HCT116 (cell line): ENCODE measurements at regions not wholly inside any gene's neighbourhood (a gene's known extent, or its start where the extent isn't known, plus 50 kb on each side); places are given as distances from the start of the nearest gene placed in this dataset.

Experiments
- ATAC-seq: fragments of 200-7000 bp; cut with Tn5 transposase; 2 replicates; pipeline ENCODE4 v1.9.1; 2020; ENCODE audit warnings: mild to moderate bottlenecking, moderate library complexity
- BruUV-seq: library from RNA; stranded (reverse); fragments of 400-500 nt; replicated peaks from 2 replicates; lab custom pipeline; 2021; lab: Mats Ljungman, UMichigan
- CTCF ChIA-PET: fragments of 300-600 bp; sonication (Branson Sonifier 250); formaldehyde crosslinking; loops from one replicate; lab custom pipeline; 2021; ENCODE audit warnings: antibody characterized with exemption; lab: Charles Lee
- POLR2A ChIA-PET: fragments of 300-600, 350-600 bp; sonication (Branson Sonifier 250); formaldehyde crosslinking; loops from one replicate; lab custom pipeline; 2021; ENCODE audit warnings: antibody characterized with exemption; lab: Charles Lee
- RAD21 ChIA-PET, 2 experiments: fragments of 300-600 bp; sonication (Branson Sonifier 250); formaldehyde crosslinking; loops; one replicate each; lab custom pipeline; 2023; ENCODE audit warnings: low total read pairs in 2 of 2; ENCODE audit not compliant: uncharacterized antibody in 2 of 2, unreplicated experiment in 2 of 2, low non-redundant PET in 1 of 2; lab: Charles Lee
- DNase-seq: peaks from one replicate; pipeline ENCODE4 v3.0.0-alpha.2; 2010; ENCODE audit warnings: low read depth, low spot score
- H2AFZ ChIP-seq: fragments of 200-600 bp; shearing (Covaris generic), sonication (generic); 2 replicates; pipeline ENCODE4 v1.6.1; 2017; ENCODE audit warnings: low read depth, mixed run types, mixed read lengths, antibody characterized with exemption, low read length; ENCODE audit not compliant: poor library complexity, severe bottlenecking
- H3K27ac ChIP-seq: 2 replicates; pipeline ENCODE4 v1.5.1; 2012; ENCODE audit warnings: low read depth, low read length
- H3K27me3 ChIP-seq: fragments of 200-600 bp; sonication (generic); 2 replicates; pipeline ENCODE4 v1.6.1; 2016; ENCODE audit warnings: mixed run types, low read length, mixed read lengths; ENCODE audit not compliant: insufficient read depth
- H3K36me3 ChIP-seq, 2 experiments: fragments of 200-500 bp in 1 of 2; fragments of 200-600 bp in 1 of 2; sonication (Bioruptor generic) in 1 of 2; sonication (generic) in 1 of 2; 2 replicates each; pipeline versions ENCODE4 v1.5.1 to v1.6.1; 2014 to 2016; ENCODE audit warnings: low read length in 2 of 2, inconsistent platforms in 1 of 2, mixed read lengths in 1 of 2, mixed run types in 1 of 2; ENCODE audit not compliant: insufficient read depth in 2 of 2, control insufficient read depth in 1 of 2
- H3K4me1 ChIP-seq, 2 experiments: fragments of 200-600 bp in 1 of 2; sonication (generic) in 1 of 2; 2 replicates each; pipeline versions ENCODE4 v1.5.1 to v1.6.1; 2012 to 2017; ENCODE audit warnings: low read length in 2 of 2, inconsistent platforms in 1 of 2, mild to moderate bottlenecking in 1 of 2, mixed read lengths in 1 of 2, mixed run types in 1 of 2, moderate library complexity in 1 of 2; ENCODE audit not compliant: insufficient read depth in 2 of 2, control insufficient read depth in 1 of 2
- H3K4me2 ChIP-seq: fragments of 200-600 bp; sonication (generic); 2 replicates; pipeline ENCODE4 v1.6.1; 2017; ENCODE audit warnings: mixed run types, low read length, mixed read lengths
- H3K4me3 ChIP-seq, 2 experiments: fragments of 200-600 bp in 1 of 2; sonication (generic) in 1 of 2; replicated peaks in 1 of 2; 2 replicates each; pipeline ENCODE4 v1.5.1; 2011 to 2016; ENCODE audit warnings: low read length in 2 of 2, control low read depth in 1 of 2, low read depth in 1 of 2, mild to moderate bottlenecking in 1 of 2, mixed read lengths in 1 of 2, mixed run types in 1 of 2
- H3K79me2 ChIP-seq: fragments of 200-600 bp; sonication (generic); 2 replicates; pipeline ENCODE4 v1.6.1; 2017; ENCODE audit warnings: mild to moderate bottlenecking, mixed run types, low read length, moderate library complexity, mixed read lengths; ENCODE audit not compliant: insufficient read depth
- H3K9ac ChIP-seq: fragments of 200-600 bp; sonication (generic); 2 replicates; pipeline ENCODE4 v1.6.1; 2016; ENCODE audit warnings: low read length, mixed read lengths
- H3K9me2 ChIP-seq: fragments of 200-600 bp; sonication (generic), shearing (Covaris generic); 2 replicates; pipeline ENCODE4 v1.6.1; 2017; ENCODE audit warnings: mixed run types, mild to moderate bottlenecking, moderate library complexity; ENCODE audit not compliant: insufficient read depth
- H3K9me3 ChIP-seq, 2 experiments: fragments of 200-500 bp in 1 of 2; fragments of 200-600 bp in 1 of 2; sonication (Bioruptor generic) in 1 of 2; sonication (generic) in 1 of 2; 2 replicates each; pipeline ENCODE4 v1.6.1; 2014 to 2017; ENCODE audit warnings: low read length in 2 of 2, mixed read lengths in 2 of 2, inconsistent platforms in 1 of 2, low read depth in 1 of 2, mild to moderate bottlenecking in 1 of 2, mixed run types in 1 of 2, moderate library complexity in 1 of 2; ENCODE audit not compliant: control insufficient read depth in 1 of 2, insufficient read depth in 1 of 2
- H4K20me1 ChIP-seq: fragments of 200-600 bp; sonication (generic), shearing (Covaris generic); 2 replicates; pipeline ENCODE4 v1.6.1; 2017; ENCODE audit warnings: mixed run types, mild to moderate bottlenecking, moderate library complexity; ENCODE audit not compliant: insufficient read depth
- CBX3 ChIP-seq: IDR thresholded peaks from 2 replicates; pipeline ENCODE4 v1.6.1; 2012; ENCODE audit warnings: low read depth
- CEBPB ChIP-seq: IDR thresholded peaks from 2 replicates; pipeline ENCODE4 v1.6.1; 2012; ENCODE audit warnings: low read depth
- ELF1 ChIP-seq: IDR thresholded peaks from 2 replicates; pipeline ENCODE4 v1.6.1; 2012; ENCODE audit warnings: low read depth, borderline replicate concordance
- EZH2 ChIP-seq: fragments of 200-600 bp; sonication (generic); IDR thresholded peaks from 2 replicates; pipeline ENCODE4 v1.6.1; 2017; ENCODE audit warnings: antibody characterized with exemption, mixed run types
- EZH2phosphoT487 ChIP-seq: fragments of 200-600 bp; IDR thresholded peaks from 2 replicates; pipeline ENCODE4 v1.6.1; 2018; ENCODE audit warnings: antibody characterized with exemption, borderline replicate concordance
- FOSL1 ChIP-seq: IDR thresholded peaks from 2 replicates; pipeline ENCODE4 v1.6.1; 2012; ENCODE audit warnings: low read depth
- POLR2AphosphoS5 ChIP-seq: IDR thresholded peaks from 2 replicates; pipeline ENCODE4 v1.6.1; 2011; ENCODE audit warnings: mild to moderate bottlenecking, low read depth, low read length, moderate library complexity
- RAD21 ChIP-seq: IDR thresholded peaks from 2 replicates; pipeline ENCODE4 v1.6.1; 2012; ENCODE audit warnings: low read depth, mild to moderate bottlenecking
- SIN3A ChIP-seq: IDR thresholded peaks from 2 replicates; pipeline ENCODE4 v1.6.1; 2012; ENCODE audit warnings: low read depth
- TCF7L2 ChIP-seq: IDR thresholded peaks from 2 replicates; pipeline ENCODE4 v1.7.0; 2011; ENCODE audit warnings: borderline replicate concordance, inconsistent platforms; ENCODE audit not compliant: insufficient read depth, insufficient read length; ENCODE audit errors: extremely low read depth
- ZFX ChIP-seq: fragments of 450-650 bp; IDR thresholded peaks from 2 replicates; pipeline ENCODE4 v1.6.1; 2017
- ZNF274 ChIP-seq: fragments of 200-500 bp; sonication (Bioruptor generic); IDR thresholded peaks from 2 replicates; pipeline ENCODE4 v1.6.1; 2014; ENCODE audit warnings: mild to moderate bottlenecking, low read depth, low read length, inconsistent platforms
- intact Hi-C: fragments of 100-400 bp; cut with micrococcal nuclease; formaldehyde crosslinking; loops from 2 replicates; pipeline ENCODE4 v1.10.0; 2022
- TF ChIP-seq, protein P1 (sequence below): IDR thresholded peaks from 2 replicates; pipeline ENCODE4 v1.6.1; 2012
- TF ChIP-seq, protein P2 (sequence below): IDR thresholded peaks from 2 replicates; pipeline ENCODE4 v1.6.1; 2011; ENCODE audit warnings: mild to moderate bottlenecking, low read length, moderate library complexity; ENCODE audit not compliant: insufficient replicate concordance; ENCODE audit errors: extremely low read depth
- TF ChIP-seq, protein P3 (sequence below), 3 experiments: fragments of 200-600 bp in 1 of 3; sonication (generic) in 1 of 3; IDR thresholded peaks in 2 of 3; conservative IDR thresholded peaks in 1 of 3; 2 replicates each; pipeline ENCODE4 v1.5.1; 2012 to 2017; ENCODE audit warnings: low read depth in 2 of 3, low read length in 2 of 3, antibody characterized with exemption in 1 of 3, borderline replicate concordance in 1 of 3, control low read depth in 1 of 3, mild to moderate bottlenecking in 1 of 3, mixed read lengths in 1 of 3, mixed run types in 1 of 3, moderate library complexity in 1 of 3; ENCODE audit not compliant: insufficient read depth in 1 of 3
- TF ChIP-seq, protein P4 (sequence below): IDR thresholded peaks from 2 replicates; pipeline ENCODE4 v1.6.1; 2012; ENCODE audit warnings: low read depth

DNA sequence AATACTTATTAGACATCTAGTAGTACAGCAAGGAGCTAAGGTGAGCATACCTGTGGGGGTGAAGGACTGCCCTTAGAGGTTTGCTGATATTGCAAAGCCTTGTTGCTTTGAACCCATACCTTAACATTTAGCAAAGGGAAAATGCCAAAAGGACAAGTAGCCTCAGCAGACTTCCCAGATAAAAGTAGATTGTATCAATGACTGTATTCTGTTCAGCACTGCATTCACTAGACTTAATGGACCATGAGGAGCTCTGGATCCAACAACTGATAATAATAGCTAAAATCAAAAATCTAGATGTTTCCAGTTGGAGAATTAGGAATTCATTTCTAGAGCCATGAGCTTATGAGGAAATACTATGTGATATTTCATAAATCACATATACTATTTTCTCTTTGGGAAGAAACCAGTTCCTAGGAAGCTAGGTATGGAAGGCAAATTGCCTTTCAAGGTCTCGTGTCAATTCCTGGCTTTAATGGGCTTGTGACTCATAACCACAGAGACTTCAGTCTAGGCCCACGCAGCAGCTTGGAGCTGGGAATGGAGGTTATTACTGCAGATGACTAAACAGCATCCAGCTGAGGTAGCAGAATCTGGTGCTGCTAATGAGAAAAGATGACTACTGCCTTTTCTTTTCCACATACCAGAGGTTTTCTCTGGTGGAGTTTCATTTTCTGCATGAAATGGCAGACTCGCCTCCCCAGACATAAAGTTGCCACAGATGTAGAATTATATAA, 191.2 kb upstream of the NABP1 start (continued):
- TF ChIP-seq TCF7L2 (peak; percentile 46), FOSL1 (peak; percentile 87), SIN3A (0 out of 2 replicates have a peak, but pooled peaks have one; percentile 34), ZNF274 (no peak)

DNA sequence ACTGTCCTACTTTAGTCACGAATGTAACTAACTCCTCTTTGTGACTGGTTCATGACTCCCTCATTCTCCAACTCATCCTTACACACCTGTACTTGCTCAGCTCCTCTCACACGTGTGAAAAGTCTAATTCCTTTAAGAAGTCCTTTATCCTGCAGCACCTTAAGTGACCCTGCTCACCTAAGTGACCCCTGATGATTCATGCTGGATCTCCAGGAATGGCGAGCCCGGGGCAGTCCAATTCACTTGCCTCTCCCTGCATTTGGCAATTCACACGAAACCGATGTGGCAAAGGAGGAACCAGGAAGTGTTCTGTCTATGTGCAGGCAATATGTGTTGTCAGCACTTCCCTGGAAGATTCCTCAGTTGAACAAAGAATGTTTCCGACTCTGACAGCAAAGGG, 189.8 kb upstream of the NABP1 start:
- H3K4me3 ChIP-seq, result peak overlapping the region in 1 of 2 experiments; percentile 36; a peak in 2 of 4 replicates
- ATAC-seq (peak; percentile 53), DNase-seq (no peak)
- H3K36me3 ChIP-seq, result no peaks in the 10 kb centered on the region
- H3K4me1 ChIP-seq, result peaks cover 21 to 37% of the 10 kb centered on the region in 2 experiments
- no peaks in the 10 kb centered on the region for H3K9me2 ChIP-seq
- no peaks in the 10 kb centered on the region for H3K27me3 ChIP-seq
- peak overlapping the region; percentile 78 for H3K4me2 ChIP-seq
- H3K9ac ChIP-seq, result peak overlapping the region; percentile 9; the same call in 1 of the 2 replicates
- H4K20me1 ChIP-seq, result no peaks in the 10 kb centered on the region
- ChIA-PET RAD21 (no interaction called here), CTCF (no interaction called here), POLR2A (no interaction called here)
- intact Hi-C loops, result no loop called here
- BruUV-seq, result no TSS peak
- no peak overlapping the region for H3K27ac ChIP-seq
- H3K9me3 ChIP-seq, result no peaks in the 10 kb centered on the region; a peak in 1 of 4 replicates
- H2AFZ ChIP-seq, result peak overlapping the region; percentile 58
- no peaks in the 10 kb centered on the region for H3K79me2 ChIP-seq
- peak; percentile 66 for TF ChIP-seq ELF1
- TF ChIP-seq TCF7L2, result no peak
- TF ChIP-seq EZH2, result no peak
- TF ChIP-seq ZFX, result no peak
- TF ChIP-seq ZNF274, result no peak
- TF ChIP-seq, protein P1, sequence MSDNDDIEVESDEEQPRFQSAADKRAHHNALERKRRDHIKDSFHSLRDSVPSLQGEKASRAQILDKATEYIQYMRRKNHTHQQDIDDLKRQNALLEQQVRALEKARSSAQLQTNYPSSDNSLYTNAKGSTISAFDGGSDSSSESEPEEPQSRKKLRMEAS, result peak; percentile 39; the same call in 1 of the 2 replicates
- TF ChIP-seq SIN3A, result no peak
- TF ChIP-seq RAD21, result no peak
- TF ChIP-seq, protein P2, sequence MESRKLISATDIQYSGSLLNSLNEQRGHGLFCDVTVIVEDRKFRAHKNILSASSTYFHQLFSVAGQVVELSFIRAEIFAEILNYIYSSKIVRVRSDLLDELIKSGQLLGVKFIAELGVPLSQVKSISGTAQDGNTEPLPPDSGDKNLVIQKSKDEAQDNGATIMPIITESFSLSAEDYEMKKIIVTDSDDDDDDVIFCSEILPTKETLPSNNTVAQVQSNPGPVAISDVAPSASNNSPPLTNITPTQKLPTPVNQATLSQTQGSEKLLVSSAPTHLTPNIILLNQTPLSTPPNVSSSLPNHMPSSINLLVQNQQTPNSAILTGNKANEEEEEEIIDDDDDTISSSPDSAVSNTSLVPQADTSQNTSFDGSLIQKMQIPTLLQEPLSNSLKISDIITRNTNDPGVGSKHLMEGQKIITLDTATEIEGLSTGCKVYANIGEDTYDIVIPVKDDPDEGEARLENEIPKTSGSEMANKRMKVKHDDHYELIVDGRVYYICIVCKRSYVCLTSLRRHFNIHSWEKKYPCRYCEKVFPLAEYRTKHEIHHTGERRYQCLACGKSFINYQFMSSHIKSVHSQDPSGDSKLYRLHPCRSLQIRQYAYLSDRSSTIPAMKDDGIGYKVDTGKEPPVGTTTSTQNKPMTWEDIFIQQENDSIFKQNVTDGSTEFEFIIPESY, result no peak
- peak; percentile 73 for TF ChIP-seq CBX3
- TF ChIP-seq, protein P3, sequence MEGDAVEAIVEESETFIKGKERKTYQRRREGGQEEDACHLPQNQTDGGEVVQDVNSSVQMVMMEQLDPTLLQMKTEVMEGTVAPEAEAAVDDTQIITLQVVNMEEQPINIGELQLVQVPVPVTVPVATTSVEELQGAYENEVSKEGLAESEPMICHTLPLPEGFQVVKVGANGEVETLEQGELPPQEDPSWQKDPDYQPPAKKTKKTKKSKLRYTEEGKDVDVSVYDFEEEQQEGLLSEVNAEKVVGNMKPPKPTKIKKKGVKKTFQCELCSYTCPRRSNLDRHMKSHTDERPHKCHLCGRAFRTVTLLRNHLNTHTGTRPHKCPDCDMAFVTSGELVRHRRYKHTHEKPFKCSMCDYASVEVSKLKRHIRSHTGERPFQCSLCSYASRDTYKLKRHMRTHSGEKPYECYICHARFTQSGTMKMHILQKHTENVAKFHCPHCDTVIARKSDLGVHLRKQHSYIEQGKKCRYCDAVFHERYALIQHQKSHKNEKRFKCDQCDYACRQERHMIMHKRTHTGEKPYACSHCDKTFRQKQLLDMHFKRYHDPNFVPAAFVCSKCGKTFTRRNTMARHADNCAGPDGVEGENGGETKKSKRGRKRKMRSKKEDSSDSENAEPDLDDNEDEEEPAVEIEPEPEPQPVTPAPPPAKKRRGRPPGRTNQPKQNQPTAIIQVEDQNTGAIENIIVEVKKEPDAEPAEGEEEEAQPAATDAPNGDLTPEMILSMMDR (IDR thresholded peaks at IDR 0.05 in 2 of 3, conservative IDR thresholded peaks at IDR 0.05 in 1 of 3; ENCODE audit: borderline replicate concordance in 1 of 3, insufficient read depth in 1 of 3, low read depth in 2 of 3, low read length in 2 of 3), result no peak
- TF ChIP-seq EZH2phosphoT487, result no peak
- peak; percentile 66 for TF ChIP-seq FOSL1
- TF ChIP-seq, protein P4, sequence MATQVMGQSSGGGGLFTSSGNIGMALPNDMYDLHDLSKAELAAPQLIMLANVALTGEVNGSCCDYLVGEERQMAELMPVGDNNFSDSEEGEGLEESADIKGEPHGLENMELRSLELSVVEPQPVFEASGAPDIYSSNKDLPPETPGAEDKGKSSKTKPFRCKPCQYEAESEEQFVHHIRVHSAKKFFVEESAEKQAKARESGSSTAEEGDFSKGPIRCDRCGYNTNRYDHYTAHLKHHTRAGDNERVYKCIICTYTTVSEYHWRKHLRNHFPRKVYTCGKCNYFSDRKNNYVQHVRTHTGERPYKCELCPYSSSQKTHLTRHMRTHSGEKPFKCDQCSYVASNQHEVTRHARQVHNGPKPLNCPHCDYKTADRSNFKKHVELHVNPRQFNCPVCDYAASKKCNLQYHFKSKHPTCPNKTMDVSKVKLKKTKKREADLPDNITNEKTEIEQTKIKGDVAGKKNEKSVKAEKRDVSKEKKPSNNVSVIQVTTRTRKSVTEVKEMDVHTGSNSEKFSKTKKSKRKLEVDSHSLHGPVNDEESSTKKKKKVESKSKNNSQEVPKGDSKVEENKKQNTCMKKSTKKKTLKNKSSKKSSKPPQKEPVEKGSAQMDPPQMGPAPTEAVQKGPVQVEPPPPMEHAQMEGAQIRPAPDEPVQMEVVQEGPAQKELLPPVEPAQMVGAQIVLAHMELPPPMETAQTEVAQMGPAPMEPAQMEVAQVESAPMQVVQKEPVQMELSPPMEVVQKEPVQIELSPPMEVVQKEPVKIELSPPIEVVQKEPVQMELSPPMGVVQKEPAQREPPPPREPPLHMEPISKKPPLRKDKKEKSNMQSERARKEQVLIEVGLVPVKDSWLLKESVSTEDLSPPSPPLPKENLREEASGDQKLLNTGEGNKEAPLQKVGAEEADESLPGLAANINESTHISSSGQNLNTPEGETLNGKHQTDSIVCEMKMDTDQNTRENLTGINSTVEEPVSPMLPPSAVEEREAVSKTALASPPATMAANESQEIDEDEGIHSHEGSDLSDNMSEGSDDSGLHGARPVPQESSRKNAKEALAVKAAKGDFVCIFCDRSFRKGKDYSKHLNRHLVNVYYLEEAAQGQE, result no peak
- TF ChIP-seq POLR2AphosphoS5, result no peak
- peak; percentile 69 for TF ChIP-seq CEBPB
